ENCODE measurements at regions not wholly inside any gene's neighbourhood (a gene's known extent, or its start where the extent isn't known, plus 50 kb on each side); places are given as distances from the start of the nearest gene placed in this dataset.
"Not testable (repeated sequence)": the region's sequence is repeated elsewhere in the genome, so short reads cannot be mapped to it uniquely, and the experiment has no call there.

DNA sequence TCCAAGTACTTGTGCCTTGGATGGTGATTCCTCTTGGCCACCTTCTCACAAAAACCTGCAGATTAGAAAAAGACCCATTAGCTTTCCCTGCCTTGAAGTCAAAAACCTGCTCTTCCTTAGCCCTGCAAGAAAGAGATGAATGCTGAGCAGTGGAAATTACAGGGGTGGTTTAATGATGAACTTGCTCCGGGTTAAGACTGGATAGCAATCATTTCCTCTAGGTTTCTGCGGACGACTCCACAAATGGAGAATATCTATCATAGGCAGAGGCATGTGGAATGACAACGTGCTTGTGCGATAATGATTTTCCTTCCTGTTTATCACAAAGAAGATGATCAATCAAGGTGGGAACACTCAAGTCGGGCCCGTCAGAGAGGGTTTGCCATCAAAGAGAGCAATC is 201.2 kb upstream of the ERCC4 start:
- Mint-ChIP-seq H3K27ac (no peak overlapping the region), H3K4me3 (no peak overlapping the region), H3K36me3 (no peaks in the 10 kb centered on the region), H3K27me3 (no peaks in the 10 kb centered on the region), H3K4me1 (no peaks in the 10 kb centered on the region), H3K9me3 (no peaks in the 10 kb centered on the region)
- CTCF ChIA-PET = no interaction called here
- DNase-seq = no peak

DNA sequence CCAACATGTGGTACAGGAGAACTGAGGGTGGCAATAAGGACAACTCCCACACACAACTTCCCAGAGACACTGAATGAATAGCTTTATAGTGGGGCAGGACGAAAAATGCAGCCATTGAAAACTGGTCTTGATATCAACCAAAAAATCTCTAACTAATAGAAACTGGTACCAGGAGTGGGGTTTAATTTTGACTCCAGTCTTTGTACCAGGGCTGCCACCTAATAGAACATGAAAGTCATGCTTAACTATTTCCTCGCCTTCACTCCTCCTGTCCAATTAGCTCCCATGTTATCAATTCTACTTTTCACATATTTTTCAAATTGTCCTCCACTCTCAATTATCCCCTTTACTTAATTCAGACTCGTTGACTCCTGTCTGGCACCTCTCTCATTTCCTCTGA is 192.0 kb upstream of the ERCC4 start:
- Mint-ChIP-seq H3K9me3 (peaks cover 10% of the 10 kb centered on the region), H3K27ac (no peak overlapping the region), H3K4me1 (no peaks in the 10 kb centered on the region), H3K36me3 (no peaks in the 10 kb centered on the region), H3K4me3 (no peak overlapping the region), H3K27me3 (no peaks in the 10 kb centered on the region)
- CTCF ChIA-PET = no interaction called here
- DNase-seq = no peak

DNA sequence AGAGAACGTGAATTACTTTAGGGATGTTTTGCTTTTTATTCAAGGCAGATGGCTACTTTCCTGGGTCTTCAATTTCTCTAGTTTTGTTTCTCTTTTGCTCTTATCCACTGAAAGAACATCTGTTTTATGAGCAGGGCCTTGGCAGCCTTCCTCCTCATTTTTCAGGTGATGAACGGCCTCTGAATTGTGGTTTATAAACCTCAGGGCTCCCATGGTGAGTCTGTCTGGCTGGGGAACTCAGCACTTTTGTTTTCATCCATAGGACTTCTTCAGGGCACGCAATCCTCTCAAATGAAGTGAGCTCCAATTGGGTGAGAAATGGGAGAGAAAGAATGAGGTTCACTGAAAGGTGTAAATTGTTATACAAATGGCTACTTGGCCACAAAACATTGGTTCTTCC is 186.4 kb upstream of the ERCC4 start:
- Mint-ChIP-seq H3K27ac (no peak overlapping the region), H3K4me1 (no peaks in the 10 kb centered on the region), H3K27me3 (no peaks in the 10 kb centered on the region), H3K4me3 (no peak overlapping the region), H3K36me3 (no peaks in the 10 kb centered on the region), H3K9me3 (peaks cover 3% of the 10 kb centered on the region)
- no peak for DNase-seq
- CTCF ChIA-PET = no interaction called here

DNA sequence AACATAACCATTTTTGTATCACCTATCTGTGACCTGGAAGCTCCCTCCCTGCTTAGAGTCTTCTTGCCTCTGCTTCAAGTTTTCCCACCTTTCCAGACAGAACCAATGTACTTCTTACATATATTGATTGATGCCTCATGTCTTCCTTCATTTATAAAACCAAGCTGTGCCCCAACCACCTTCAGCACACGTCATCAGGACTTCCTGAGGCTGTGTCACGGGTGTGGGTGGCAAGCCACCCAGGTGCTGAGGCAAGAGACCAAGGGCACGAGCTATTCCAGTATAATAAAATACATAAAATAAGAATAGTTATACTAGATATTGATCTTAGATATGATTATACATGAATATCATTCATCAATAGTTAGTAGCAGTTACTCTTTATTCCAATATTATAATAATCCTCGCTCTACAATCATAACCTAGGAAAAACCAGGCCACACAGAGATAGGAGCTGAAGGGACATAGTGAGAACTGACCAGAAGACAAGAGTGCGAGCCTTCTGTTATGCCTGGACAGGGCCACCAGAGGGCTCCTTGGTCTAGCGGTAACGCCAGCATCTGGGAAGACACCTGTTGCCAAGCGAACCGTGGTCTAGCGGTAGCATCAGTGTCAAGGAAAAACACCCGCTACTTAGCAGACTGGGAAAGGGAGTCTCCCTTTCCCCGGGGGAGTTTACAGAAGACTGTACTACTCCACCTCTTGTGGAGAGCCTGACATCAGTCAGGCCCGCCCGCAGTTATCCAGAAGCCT is 180.2 kb upstream of the ERCC4 start:
- H3K4me1 Mint-ChIP-seq, H3K4me3 Mint-ChIP-seq, DNase-seq, H3K36me3 Mint-ChIP-seq, H3K9me3 Mint-ChIP-seq, H3K27ac Mint-ChIP-seq, H3K27me3 Mint-ChIP-seq, CTCF ChIA-PET: not testable (repeated sequence)

DNA sequence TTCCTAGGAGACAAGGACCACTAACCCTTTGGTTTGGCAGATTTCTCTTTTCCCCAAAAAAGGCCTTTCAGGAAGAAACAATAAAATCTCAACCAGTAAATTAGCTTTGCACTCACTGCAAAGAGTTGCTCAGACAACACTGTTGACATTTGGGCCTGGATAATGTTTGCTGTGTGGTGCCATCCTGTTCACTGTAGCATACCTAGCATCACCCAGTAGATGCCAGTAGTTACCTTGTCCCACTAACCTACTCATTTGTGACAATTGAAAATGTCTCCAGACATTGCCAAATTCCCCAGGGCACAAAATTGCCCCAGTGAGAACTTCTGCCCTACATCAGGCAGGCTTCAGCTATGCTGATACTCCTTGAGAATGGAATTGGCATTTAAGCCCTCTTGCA is 177.0 kb upstream of the ERCC4 start:
- DNase-seq = no peak
- CTCF ChIA-PET = no interaction called here
- Mint-ChIP-seq H3K4me1 (no peaks in the 10 kb centered on the region), H3K27ac (no peak overlapping the region), H3K36me3 (no peaks in the 10 kb centered on the region), H3K27me3 (no peaks in the 10 kb centered on the region), H3K9me3 (peaks cover 2% of the 10 kb centered on the region), H3K4me3 (no peak overlapping the region)

DNA sequence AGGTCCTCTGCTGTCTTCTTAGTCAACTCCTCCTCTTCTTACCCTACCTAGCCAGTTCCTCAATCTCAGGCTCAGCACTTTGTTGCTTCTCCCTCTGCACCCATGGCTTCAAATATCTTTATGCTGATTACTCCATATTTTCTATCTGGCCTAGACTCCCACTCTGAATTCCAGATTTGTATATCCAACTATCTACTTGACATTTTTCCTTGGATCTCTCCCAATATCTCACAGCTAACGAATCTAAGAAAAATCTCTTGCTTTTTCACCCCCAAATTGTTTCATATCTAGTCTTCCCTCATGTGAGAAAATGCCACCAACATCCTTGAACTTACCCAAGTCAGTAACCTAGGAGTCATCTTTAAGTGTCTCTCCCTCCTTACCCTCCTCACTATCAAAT is 176.4 kb upstream of the ERCC4 start:
- Mint-ChIP-seq H3K27ac (no peak overlapping the region), H3K36me3 (no peaks in the 10 kb centered on the region), H3K9me3 (peaks cover 3% of the 10 kb centered on the region), H3K27me3 (no peaks in the 10 kb centered on the region), H3K4me1 (no peaks in the 10 kb centered on the region), H3K4me3 (no peak overlapping the region)
- CTCF ChIA-PET = no interaction called here
- no peak for DNase-seq

DNA sequence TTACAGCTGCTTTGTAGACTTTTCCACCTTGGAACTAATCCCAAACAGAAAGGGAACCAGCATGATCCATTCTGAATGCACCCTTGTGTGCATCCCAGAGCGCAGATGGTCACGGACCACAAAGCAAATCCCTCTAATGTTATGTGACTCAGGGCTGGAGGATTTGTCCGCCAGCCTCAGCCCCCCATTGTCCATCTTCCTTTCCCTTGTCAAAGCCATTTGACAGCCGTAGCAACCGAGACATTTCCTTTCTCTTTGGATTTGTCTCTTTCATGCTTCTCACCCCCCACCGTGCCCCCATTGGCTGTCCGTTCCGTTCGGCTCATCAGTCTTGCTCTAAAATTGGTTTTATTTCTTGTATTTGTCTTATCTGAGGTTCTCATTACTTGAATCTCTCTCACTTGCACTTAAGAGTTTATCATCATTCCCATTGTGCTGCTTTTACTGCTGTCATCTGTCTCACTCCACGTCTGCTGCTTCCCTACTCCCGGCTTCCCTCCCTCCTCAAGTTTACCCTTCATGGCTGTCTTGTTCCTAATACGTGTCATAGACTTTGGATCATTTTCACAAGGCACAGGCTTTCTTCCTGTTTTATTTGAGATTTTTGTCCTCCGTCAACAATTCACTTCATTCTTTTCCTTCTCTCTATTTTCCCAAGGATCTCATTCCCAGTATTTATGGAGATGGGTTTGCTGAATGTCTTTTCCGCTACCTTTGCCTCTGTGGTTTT is 163.4 kb upstream of the ERCC4 start:
- CTCF ChIA-PET = no interaction called here

DNA sequence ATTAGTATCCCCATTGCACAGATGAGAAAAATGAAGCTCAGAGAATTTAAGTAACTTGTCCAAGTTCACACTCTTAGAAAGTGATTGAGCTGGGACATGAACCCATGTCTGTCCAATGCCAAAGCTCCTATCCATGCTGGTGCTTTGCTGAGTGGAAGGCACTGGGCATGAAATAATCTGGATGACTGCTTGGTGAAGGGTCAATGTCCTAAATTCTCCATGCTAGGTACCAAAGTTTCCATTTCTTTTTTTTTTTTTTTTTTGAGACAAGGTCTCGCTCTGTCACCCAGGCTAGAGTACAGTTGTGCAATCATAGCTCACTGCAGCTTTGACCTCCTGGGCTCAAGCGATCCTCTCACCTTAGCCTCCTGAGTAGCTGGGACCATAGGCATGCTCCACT is 153.6 kb upstream of the ERCC4 start:
- CTCF ChIA-PET = no interaction called here
- Mint-ChIP-seq H3K27ac (no peak overlapping the region), H3K27me3 (no peaks in the 10 kb centered on the region), H3K36me3 (no peaks in the 10 kb centered on the region), H3K4me1 (no peaks in the 10 kb centered on the region), H3K4me3 (no peak overlapping the region), H3K9me3 (peaks cover 7% of the 10 kb centered on the region)
- DNase-seq = no peak

More for the DNA sequence above, 163.4 kb upstream of the ERCC4 start:
- H3K4me1 Mint-ChIP-seq = no peaks in the 10 kb centered on the region
- no peaks in the 10 kb centered on the region for H3K36me3 Mint-ChIP-seq
- H3K4me3 Mint-ChIP-seq = no peak overlapping the region
- DNase-seq = no peak
- peaks cover 4% of the 10 kb centered on the region for H3K9me3 Mint-ChIP-seq
- H3K27ac Mint-ChIP-seq = no peak overlapping the region
- H3K27me3 Mint-ChIP-seq = no peaks in the 10 kb centered on the region

DNA sequence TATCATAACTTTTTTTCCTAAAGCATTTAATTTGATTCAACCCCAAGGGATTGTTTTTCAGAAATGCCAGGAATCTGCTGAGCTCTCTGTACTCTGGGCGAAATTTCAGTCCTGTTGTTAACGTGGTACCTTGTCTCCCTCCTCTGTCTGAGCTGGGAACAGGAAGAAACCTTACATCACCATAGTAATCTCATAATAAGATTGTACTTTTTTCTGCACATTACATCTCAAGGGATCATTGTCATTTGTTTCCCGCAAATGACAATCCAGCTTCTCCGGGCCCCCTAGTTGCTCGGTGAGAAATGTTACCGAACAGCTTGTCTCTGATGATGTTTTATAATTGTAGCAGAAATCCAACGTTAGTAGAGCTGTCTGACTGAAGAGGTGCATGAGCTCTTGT is 152.7 kb upstream of the ERCC4 start:
- CTCF ChIA-PET = interaction anchor here (0.7 kb wide), 1 partner anchor 147 kb away, joined by 3 read pairs; no protein-coding TSS in a partner anchor
- Mint-ChIP-seq H3K9me3 (peaks cover 7% of the 10 kb centered on the region), H3K27me3 (no peaks in the 10 kb centered on the region), H3K4me3 (no peak overlapping the region), H3K36me3 (no peaks in the 10 kb centered on the region), H3K4me1 (no peaks in the 10 kb centered on the region), H3K27ac (no peak overlapping the region)
- no peak for DNase-seq

DNA sequence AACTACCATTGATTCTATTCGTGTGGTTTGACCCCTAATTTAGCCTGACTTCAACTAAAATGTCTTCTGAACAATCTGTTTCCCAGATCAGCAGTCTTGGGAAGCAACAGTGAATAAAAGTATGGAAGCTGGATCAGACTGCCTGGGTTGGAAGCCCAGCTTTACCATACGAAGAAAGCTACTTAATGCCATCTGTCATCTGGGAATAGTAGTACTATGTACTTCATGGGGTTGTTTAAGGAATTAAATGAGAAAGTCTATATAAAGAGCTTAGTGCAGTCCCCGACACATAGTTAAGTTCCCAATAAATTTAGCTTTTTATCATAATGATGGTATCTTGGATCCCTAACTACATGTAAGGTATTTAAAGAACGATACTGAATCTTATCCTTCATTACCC is 151.5 kb upstream of the ERCC4 start:
- Mint-ChIP-seq H3K36me3 (no peaks in the 10 kb centered on the region), H3K27ac (no peak overlapping the region), H3K9me3 (peaks cover 4% of the 10 kb centered on the region), H3K27me3 (no peaks in the 10 kb centered on the region), H3K4me1 (no peaks in the 10 kb centered on the region), H3K4me3 (no peak overlapping the region)
- CTCF ChIA-PET = no interaction called here
- no peak for DNase-seq

DNA sequence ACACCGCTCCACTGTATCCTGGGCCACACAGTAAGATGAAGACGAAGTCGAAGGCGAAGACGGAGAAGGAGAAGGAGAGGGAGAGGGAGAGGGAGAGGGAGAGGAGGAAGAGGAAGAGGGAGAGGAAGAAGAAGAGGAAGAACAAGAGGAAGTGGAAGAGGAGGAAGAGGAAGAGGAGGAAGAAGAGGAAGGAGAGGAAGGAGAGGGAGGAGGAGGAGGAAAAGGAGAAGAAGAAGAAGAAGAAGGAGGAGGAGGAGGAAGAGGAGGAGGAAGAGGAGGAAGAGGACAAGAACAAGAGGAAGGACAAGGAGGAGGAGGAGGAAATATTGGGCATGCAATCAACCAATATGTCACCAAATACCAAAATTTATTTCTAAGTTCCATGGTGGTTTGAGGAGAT is 149.5 kb upstream of the ERCC4 start:
- Mint-ChIP-seq H3K4me1 (no peaks in the 10 kb centered on the region), H3K27ac (no peak overlapping the region), H3K9me3 (peaks cover 3% of the 10 kb centered on the region), H3K36me3 (no peaks in the 10 kb centered on the region), H3K27me3 (no peaks in the 10 kb centered on the region), H3K4me3 (no peak overlapping the region)
- CTCF ChIA-PET = no interaction called here
- DNase-seq = no peak

DNA sequence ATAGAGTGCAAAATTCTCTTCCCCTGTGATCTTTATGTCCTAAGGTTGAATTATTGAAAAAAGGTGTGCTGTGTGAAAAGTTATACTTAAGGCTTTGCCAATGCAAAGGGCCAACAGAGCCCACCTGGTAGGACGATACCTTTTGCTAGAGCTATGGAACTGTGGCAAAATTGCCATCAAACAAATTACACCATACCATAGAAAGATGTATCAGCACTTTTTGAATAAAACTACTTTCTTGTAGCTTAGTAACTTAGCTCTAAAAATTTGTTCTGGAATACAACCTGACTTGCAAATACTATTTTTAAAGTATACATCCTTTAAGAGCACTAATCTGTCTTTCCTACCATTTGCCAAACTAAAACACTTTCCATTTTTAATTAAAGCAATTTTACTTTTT is 147.2 kb upstream of the ERCC4 start:
- no peak for DNase-seq
- CTCF ChIA-PET = no interaction called here
- no peaks in the 10 kb centered on the region for H3K27me3 Mint-ChIP-seq

DNA sequence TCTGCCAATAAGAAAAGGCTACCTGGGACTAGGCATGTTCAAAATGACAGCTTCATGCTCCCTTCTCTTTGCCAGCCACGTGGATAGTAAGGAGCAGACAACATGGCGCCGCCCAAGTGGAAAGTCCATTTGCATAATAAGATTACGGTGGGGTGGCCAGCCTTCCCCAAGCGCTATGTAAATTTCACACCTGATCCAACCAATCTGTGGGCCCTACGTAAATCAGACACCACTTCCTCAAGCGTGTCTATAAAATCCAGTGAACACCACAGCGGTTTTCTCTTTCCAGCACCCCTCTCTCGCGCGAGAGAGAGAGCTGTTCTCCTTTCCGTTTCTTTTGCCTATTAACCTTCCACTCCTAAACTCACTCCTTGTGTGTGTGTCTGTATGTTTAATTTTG is 140.3 kb upstream of the ERCC4 start:
- Mint-ChIP-seq H3K27ac (no peak overlapping the region), H3K36me3 (no peaks in the 10 kb centered on the region), H3K27me3 (no peaks in the 10 kb centered on the region), H3K4me3 (no peak overlapping the region), H3K9me3 (peaks cover 8% of the 10 kb centered on the region), H3K4me1 (no peaks in the 10 kb centered on the region)
- DNase-seq = no peak
- CTCF ChIA-PET = no interaction called here

More for the DNA sequence above, 147.2 kb upstream of the ERCC4 start:
- H3K4me3 Mint-ChIP-seq = no peak overlapping the region
- no peaks in the 10 kb centered on the region for H3K36me3 Mint-ChIP-seq
- no peaks in the 10 kb centered on the region for H3K4me1 Mint-ChIP-seq
- peaks cover 8% of the 10 kb centered on the region for H3K9me3 Mint-ChIP-seq
- H3K27ac Mint-ChIP-seq = no peak overlapping the region

DNA sequence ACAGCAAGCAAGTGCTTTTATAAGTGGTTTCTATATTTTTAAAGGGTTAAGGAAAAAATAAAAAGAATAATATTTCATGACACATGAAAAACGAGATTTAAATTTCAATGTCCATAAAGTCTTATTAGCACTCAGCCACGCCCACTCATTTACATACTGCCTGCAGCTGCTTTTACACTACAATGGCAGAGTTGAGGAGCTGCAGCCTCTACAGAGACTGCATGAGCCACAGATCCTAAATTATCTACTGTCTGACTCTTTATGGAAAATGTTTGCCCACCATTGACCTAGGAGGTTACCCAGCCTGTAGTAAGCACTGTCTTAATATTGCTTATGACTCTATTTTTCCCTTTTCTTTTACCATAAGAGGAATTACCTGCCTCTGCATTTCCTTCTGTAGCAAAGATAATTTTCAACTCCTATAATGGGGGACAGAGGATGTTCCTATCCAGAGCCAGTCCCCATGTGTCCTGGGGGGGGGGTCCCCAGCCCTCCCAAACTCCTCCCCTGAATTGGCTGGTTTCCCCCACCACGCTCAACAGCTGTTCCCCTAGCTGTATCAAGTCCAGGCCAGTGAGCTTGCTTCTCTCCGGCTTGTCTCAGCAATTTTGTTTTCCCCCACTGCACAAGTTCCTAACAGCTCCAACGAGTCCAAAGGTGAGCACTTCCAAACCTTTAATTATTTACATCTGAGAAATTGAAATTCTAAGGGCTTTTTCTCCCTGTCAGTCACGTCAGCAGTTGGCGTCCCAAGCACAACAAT is 139.4 kb upstream of the ERCC4 start:
- no peak for DNase-seq
- Mint-ChIP-seq H3K9me3 (peaks cover 6% of the 10 kb centered on the region), H3K4me3 (no peak overlapping the region), H3K27ac (no peak overlapping the region), H3K36me3 (no peaks in the 10 kb centered on the region), H3K4me1 (no peaks in the 10 kb centered on the region), H3K27me3 (no peaks in the 10 kb centered on the region)
- CTCF ChIA-PET = no interaction called here

DNA sequence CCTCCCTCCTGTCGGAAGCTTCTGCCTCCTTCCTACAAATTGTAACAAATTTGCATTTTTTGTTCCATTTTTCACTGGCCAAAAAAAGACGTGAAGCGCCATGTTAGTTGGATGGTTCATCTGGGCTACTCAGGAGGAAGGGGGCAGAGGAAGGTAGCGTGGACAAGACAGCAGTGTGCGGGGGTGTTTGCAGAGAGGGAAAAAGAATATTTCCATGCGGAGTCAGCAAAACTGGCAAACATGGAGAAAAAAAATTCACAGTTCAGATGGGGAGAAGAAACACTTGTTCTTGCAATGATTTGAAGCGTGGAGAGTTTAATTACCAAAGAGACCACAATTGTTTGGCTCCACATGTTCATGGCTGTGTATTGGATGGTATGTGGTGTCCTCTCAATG is 138.8 kb upstream of the ERCC4 start:
- CTCF ChIA-PET = no interaction called here

More for the DNA sequence above, 138.8 kb upstream of the ERCC4 start:
- Mint-ChIP-seq H3K4me1 (no peaks in the 10 kb centered on the region), H3K4me3 (no peak overlapping the region), H3K9me3 (peaks cover 4% of the 10 kb centered on the region), H3K27ac (no peak overlapping the region), H3K36me3 (no peaks in the 10 kb centered on the region), H3K27me3 (no peaks in the 10 kb centered on the region)
- no peak for DNase-seq
